ENCODE measurements at regions not wholly inside any gene's neighbourhood (a gene's known extent, or its start where the extent isn't known, plus 50 kb on each side); places are given as distances from the start of the nearest gene placed in this dataset.

DNA sequence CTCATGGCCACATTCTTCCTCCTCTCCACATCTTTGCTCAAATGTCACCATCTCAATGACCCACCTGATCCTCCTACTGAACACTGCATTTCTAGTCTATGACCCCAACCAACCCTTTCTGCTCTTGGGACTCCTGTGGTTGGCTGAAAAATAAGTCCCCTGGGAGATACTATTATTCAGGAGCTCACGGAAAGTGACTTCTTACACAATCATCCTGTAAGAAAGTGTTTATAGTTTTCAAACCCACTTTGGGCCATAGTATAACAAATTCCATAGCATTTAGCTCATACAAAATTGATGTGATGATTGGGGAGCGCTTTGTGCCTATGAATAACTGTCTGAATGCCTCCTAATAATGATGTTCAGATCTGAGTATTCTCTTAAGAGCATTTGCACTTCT lies 161.4 kb upstream of the HS3ST1 start:
- Histone ChIP-seq H3K27ac (no peak overlapping the region), H3K9me3 (no peaks in the 10 kb centered on the region), H3K4me3 (no peak overlapping the region), H3K36me3 (no peaks in the 10 kb centered on the region), H3K27me3 (no peaks in the 10 kb centered on the region), H3K4me1 (peaks cover 0 to 13% (median 9%) of the 10 kb centered on the region in 4 donors)
- DNase-seq: no peak
- intact Hi-C loops (cut with DNase I; ENCODE audit: low total_unique reads) (no loop called here), in situ Hi-C loops (cut with MboI; ENCODE audit: low pct_ligation_motif_present in 1 of 4, low pct_unique_long_range_greater_than_20kb in 1 of 4, low sequenced_read_pairs in 3 of 4) (no loop called here)
- TF ChIP-seq POLR2A (IDR thresholded peaks at IDR 0.05) (no peak), EP300 (IDR thresholded peaks at IDR 0.05; ENCODE audit: low read depth) (no peak), POLR2AphosphoS5 (IDR thresholded peaks at IDR 0.05) (no peak), CTCF (IDR thresholded peaks at IDR 0.05) (no peak)
- 43 to 93% methylated on average over 2 of the region's 2 CpGs for whole genome bisulfite sequencing, 2 donors (ENCODE audit: low coverage in 1 of 2)

- no peaks in the 10 kb centered on the region for H3K36me3 ChIP-seq
- intact Hi-C loops (cut with DNase I; ENCODE audit: low total_unique reads) (no loop called here), in situ Hi-C loops (cut with MboI; ENCODE audit: low pct_ligation_motif_present in 1 of 4, low pct_unique_long_range_greater_than_20kb in 1 of 4, low sequenced_read_pairs in 3 of 4) (no loop called here)
- no peak overlapping the region for H3K27ac ChIP-seq
- WGBS, 2 donors (ENCODE audit: low coverage in 1 of 2): 50 to 74% methylated on average over 1 of the region's 1 CpG
- no peak overlapping the region for H3K4me3 ChIP-seq
- peaks cover 0 to 15% (median 9%) of the 10 kb centered on the region in 4 donors for H3K4me1 ChIP-seq
- H3K9me3 ChIP-seq: no peaks in the 10 kb centered on the region
- H3K27me3 ChIP-seq: no peaks in the 10 kb centered on the region
- DNase-seq: no peak
- no peak for TF ChIP-seq POLR2A (IDR thresholded peaks at IDR 0.05)
- no peak for TF ChIP-seq POLR2AphosphoS5 (IDR thresholded peaks at IDR 0.05)
- no peak for TF ChIP-seq EP300 (IDR thresholded peaks at IDR 0.05; ENCODE audit: low read depth)
- no peak for TF ChIP-seq CTCF (IDR thresholded peaks at IDR 0.05)
Measured at GRCh38 chr4:11589676-11590075, 161.0 kb upstream of the HS3ST1 start.

DNA sequence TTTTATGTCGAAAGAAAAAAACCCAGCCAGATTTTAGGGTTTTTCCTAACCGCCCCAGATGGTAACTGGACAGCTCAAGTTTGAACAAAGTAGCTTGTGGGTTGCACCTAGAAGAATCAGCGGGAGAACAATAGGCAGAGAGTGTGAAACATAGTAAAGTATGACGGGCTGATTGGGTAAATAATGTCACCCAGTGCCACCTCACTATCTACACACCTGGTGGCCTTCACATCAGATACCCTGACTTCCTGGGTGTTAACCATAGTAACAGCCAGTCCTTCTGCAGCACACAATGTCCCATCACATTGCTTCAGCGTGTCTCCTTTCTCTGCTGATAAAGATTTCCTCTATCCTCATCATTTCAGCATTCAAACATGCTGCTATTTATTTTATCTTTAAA lies 159.1 kb upstream of the HS3ST1 start:
- H3K27ac ChIP-seq: no peak overlapping the region
- no peaks in the 10 kb centered on the region for H3K9me3 ChIP-seq
- intact Hi-C loops (cut with DNase I; ENCODE audit: low total_unique reads) (no loop called here), in situ Hi-C loops (cut with MboI; ENCODE audit: low pct_ligation_motif_present in 1 of 4, low pct_unique_long_range_greater_than_20kb in 1 of 4, low sequenced_read_pairs in 3 of 4) (no loop called here)
- no peaks in the 10 kb centered on the region for H3K27me3 ChIP-seq
- no peak overlapping the region for H3K4me3 ChIP-seq
- no peak for TF ChIP-seq EP300 (IDR thresholded peaks at IDR 0.05; ENCODE audit: low read depth)
- TF ChIP-seq POLR2A (IDR thresholded peaks at IDR 0.05): no peak
- no peak for TF ChIP-seq POLR2AphosphoS5 (IDR thresholded peaks at IDR 0.05)
- no peaks in the 10 kb centered on the region for H3K36me3 ChIP-seq
- DNase-seq: no peak
- 79 to 86% methylated on average over 4 to 5 of the region's 5 CpGs for WGBS, 2 donors (ENCODE audit: low coverage in 1 of 2)
- peaks cover 0 to 15% (median 9%) of the 10 kb centered on the region in 4 donors for H3K4me1 ChIP-seq

GRCh38 chr4:11585506-11585905 lies 156.8 kb upstream of the HS3ST1 start:
- H3K4me1 ChIP-seq: peaks cover 0 to 15% (median 9%) of the 10 kb centered on the region in 4 donors
- no peaks in the 10 kb centered on the region for H3K9me3 ChIP-seq
- no peak overlapping the region for H3K27ac ChIP-seq
- no peaks in the 10 kb centered on the region for H3K27me3 ChIP-seq
- H3K36me3 ChIP-seq: no peaks in the 10 kb centered on the region
- no peak overlapping the region for H3K4me3 ChIP-seq
- 8 to 13% methylated on average over 1 of the region's 1 CpG for WGBS, 2 donors (ENCODE audit: low coverage in 1 of 2)
- intact Hi-C loops (cut with DNase I; ENCODE audit: low total_unique reads) (no loop called here), in situ Hi-C loops (cut with MboI; ENCODE audit: low pct_ligation_motif_present in 1 of 4, low pct_unique_long_range_greater_than_20kb in 1 of 4, low sequenced_read_pairs in 3 of 4) (no loop called here)
- no peak for TF ChIP-seq CTCF (IDR thresholded peaks at IDR 0.05)
- no peak for TF ChIP-seq POLR2AphosphoS5 (IDR thresholded peaks at IDR 0.05)
- no peak for TF ChIP-seq POLR2A (IDR thresholded peaks at IDR 0.05)
- no peak for TF ChIP-seq EP300 (IDR thresholded peaks at IDR 0.05; ENCODE audit: low read depth)
- DNase-seq: peak; percentile 27

DNA sequence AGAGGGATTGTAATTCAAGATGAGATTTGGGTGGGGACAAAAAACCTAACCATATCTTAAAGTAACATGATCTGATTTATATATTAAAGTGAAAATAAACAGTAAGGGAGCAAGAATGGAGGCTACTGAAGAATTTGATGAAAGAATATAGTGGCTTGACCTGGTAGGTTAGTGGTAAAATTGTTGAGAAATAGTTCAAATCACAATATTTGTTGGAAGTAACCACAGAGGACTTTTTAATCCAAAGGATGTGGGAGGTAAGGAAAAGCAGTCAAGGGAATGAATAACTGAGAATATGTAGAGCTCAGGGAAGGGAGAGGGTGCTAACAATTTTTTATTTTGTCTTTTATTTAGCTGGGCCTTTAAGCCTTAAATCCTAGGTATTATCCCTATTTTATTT lies 139.8 kb upstream of the HS3ST1 start:
- Histone ChIP-seq H3K27me3 (no peaks in the 10 kb centered on the region), H3K27ac (no peak overlapping the region), H3K4me1 (peaks cover 0 to 19% (median 3%) of the 10 kb centered on the region in 4 donors), H3K36me3 (no peaks in the 10 kb centered on the region), H3K9me3 (no peaks in the 10 kb centered on the region), H3K4me3 (no peak overlapping the region)
- intact Hi-C loops (cut with DNase I; ENCODE audit: low total_unique reads): loop anchor here (10.0 kb wide), 1 partner anchor 1056 kb away; no protein-coding TSS in a partner anchor
- TF ChIP-seq CTCF (IDR thresholded peaks at IDR 0.05) (no peak), POLR2AphosphoS5 (IDR thresholded peaks at IDR 0.05) (no peak), EP300 (IDR thresholded peaks at IDR 0.05; ENCODE audit: low read depth) (no peak), POLR2A (IDR thresholded peaks at IDR 0.05) (no peak)
- no peak for DNase-seq
- in situ Hi-C loops (cut with MboI; ENCODE audit: low pct_ligation_motif_present in 1 of 4, low pct_unique_long_range_greater_than_20kb in 1 of 4, low sequenced_read_pairs in 3 of 4): no loop called here

Data from transverse colon (tissue), 4 donors.